ENCODE measurements at regions not wholly inside any gene's neighbourhood (a gene's known extent, or its start where the extent isn't known, plus 50 kb on each side); places are given as distances from the start of the nearest gene placed in this dataset.

GRCh38 chr2:136647039-136647438 lies 118.3 kb upstream of the THSD7B start:
- Mint-ChIP-seq H3K9me3 (no peaks in the 10 kb centered on the region), H3K27ac (no peak overlapping the region), H3K4me3 (no peak overlapping the region), H3K4me1 (ENCODE audit: low read depth) (no peaks in the 10 kb centered on the region), H3K27me3 (ENCODE audit: insufficient read depth) (peaks cover 8% of the 10 kb centered on the region), H3K36me3 (ENCODE audit: low read depth) (no peaks in the 10 kb centered on the region)
- intact Hi-C loops (cut with micrococcal nuclease): no loop called here
- DNase-seq (ENCODE audit: low spot score): no peak

- intact Hi-C loops (cut with micrococcal nuclease): no loop called here
- Mint-ChIP-seq H3K9me3 (no peaks in the 10 kb centered on the region), H3K27me3 (ENCODE audit: insufficient read depth) (peaks cover 3% of the 10 kb centered on the region), H3K27ac (no peak overlapping the region), H3K4me3 (no peak overlapping the region), H3K36me3 (ENCODE audit: low read depth) (no peaks in the 10 kb centered on the region), H3K4me1 (ENCODE audit: low read depth) (no peaks in the 10 kb centered on the region)
- no peak for DNase-seq (ENCODE audit: low spot score)
Measured at GRCh38 chr2:136645236-136645828, 120.0 kb upstream of the THSD7B start.

- H3K9me3 Mint-ChIP-seq: no peaks in the 10 kb centered on the region
- H3K4me1 Mint-ChIP-seq (ENCODE audit: low read depth): no peaks in the 10 kb centered on the region
- intact Hi-C loops (cut with micrococcal nuclease): no loop called here
- no peak overlapping the region for H3K27ac Mint-ChIP-seq
- no peak overlapping the region for H3K4me3 Mint-ChIP-seq
- DNase-seq (ENCODE audit: low spot score): no peak
- peaks cover 6% of the 10 kb centered on the region for H3K27me3 Mint-ChIP-seq (ENCODE audit: insufficient read depth)
- no peaks in the 10 kb centered on the region for H3K36me3 Mint-ChIP-seq (ENCODE audit: low read depth)
Measured at GRCh38 chr2:136639651-136640050, 125.7 kb upstream of the THSD7B start.

- Mint-ChIP-seq H3K27me3 (ENCODE audit: insufficient read depth) (peaks cover 3% of the 10 kb centered on the region), H3K4me1 (ENCODE audit: low read depth) (no peaks in the 10 kb centered on the region), H3K9me3 (no peaks in the 10 kb centered on the region), H3K4me3 (no peak overlapping the region), H3K27ac (no peak overlapping the region), H3K36me3 (ENCODE audit: low read depth) (no peaks in the 10 kb centered on the region)
- intact Hi-C loops (cut with micrococcal nuclease): no loop called here
- DNase-seq (ENCODE audit: low spot score): no peak
Measured at GRCh38 chr2:136638193-136638592, 127.2 kb upstream of the THSD7B start.

- Mint-ChIP-seq H3K9me3 (no peaks in the 10 kb centered on the region), H3K4me3 (no peak overlapping the region), H3K27ac (no peak overlapping the region), H3K4me1 (ENCODE audit: low read depth) (no peaks in the 10 kb centered on the region), H3K27me3 (ENCODE audit: insufficient read depth) (peaks cover 3% of the 10 kb centered on the region), H3K36me3 (ENCODE audit: low read depth) (no peaks in the 10 kb centered on the region)
- intact Hi-C loops (cut with micrococcal nuclease): no loop called here
- DNase-seq (ENCODE audit: low spot score): no peak
Measured at GRCh38 chr2:136637402-136637801, 127.9 kb upstream of the THSD7B start.

GRCh38 chr2:136628490-136628889 lies 136.9 kb upstream of the THSD7B start:
- intact Hi-C loops (cut with micrococcal nuclease): no loop called here
- no peak for DNase-seq (ENCODE audit: low spot score)
- Mint-ChIP-seq H3K4me1 (ENCODE audit: low read depth) (no peaks in the 10 kb centered on the region), H3K4me3 (no peak overlapping the region), H3K9me3 (no peaks in the 10 kb centered on the region), H3K36me3 (ENCODE audit: low read depth) (no peaks in the 10 kb centered on the region), H3K27me3 (ENCODE audit: insufficient read depth) (peaks cover 7% of the 10 kb centered on the region), H3K27ac (no peak overlapping the region)

- H3K9me3 Mint-ChIP-seq: no peaks in the 10 kb centered on the region
- no peaks in the 10 kb centered on the region for H3K36me3 Mint-ChIP-seq (ENCODE audit: low read depth)
- intact Hi-C loops (cut with micrococcal nuclease): no loop called here
- DNase-seq (ENCODE audit: low spot score): no peak
- H3K4me1 Mint-ChIP-seq (ENCODE audit: low read depth): no peaks in the 10 kb centered on the region
- no peak overlapping the region for H3K4me3 Mint-ChIP-seq
- H3K27ac Mint-ChIP-seq: no peak overlapping the region
- peaks cover 1% of the 10 kb centered on the region for H3K27me3 Mint-ChIP-seq (ENCODE audit: insufficient read depth)
Measured at GRCh38 chr2:136613096-136613495, 152.2 kb upstream of the THSD7B start.

- no peak overlapping the region for H3K4me3 Mint-ChIP-seq
- peaks cover 1% of the 10 kb centered on the region for H3K27me3 Mint-ChIP-seq (ENCODE audit: insufficient read depth)
- H3K27ac Mint-ChIP-seq: no peak overlapping the region
- DNase-seq (ENCODE audit: low spot score): no peak
- H3K9me3 Mint-ChIP-seq: no peaks in the 10 kb centered on the region
- intact Hi-C loops (cut with micrococcal nuclease): no loop called here
- no peaks in the 10 kb centered on the region for H3K36me3 Mint-ChIP-seq (ENCODE audit: low read depth)
- no peaks in the 10 kb centered on the region for H3K4me1 Mint-ChIP-seq (ENCODE audit: low read depth)
Measured at GRCh38 chr2:136612079-136612478, 153.3 kb upstream of the THSD7B start.

- Mint-ChIP-seq H3K4me1 (ENCODE audit: low read depth) (no peaks in the 10 kb centered on the region), H3K4me3 (no peak overlapping the region), H3K27ac (no peak overlapping the region), H3K9me3 (no peaks in the 10 kb centered on the region), H3K27me3 (ENCODE audit: insufficient read depth) (peaks cover 1% of the 10 kb centered on the region), H3K36me3 (ENCODE audit: low read depth) (no peaks in the 10 kb centered on the region)
- no peak for DNase-seq (ENCODE audit: low spot score)
- intact Hi-C loops (cut with micrococcal nuclease): no loop called here
Measured at GRCh38 chr2:136611451-136611850, 153.9 kb upstream of the THSD7B start.

- intact Hi-C loops (cut with micrococcal nuclease): loop anchor here (1.0 kb wide), 1 partner anchor 55 kb away; no protein-coding TSS in a partner anchor
- no peaks in the 10 kb centered on the region for H3K36me3 Mint-ChIP-seq (ENCODE audit: low read depth)
- H3K27ac Mint-ChIP-seq: no peak overlapping the region
- H3K27me3 Mint-ChIP-seq (ENCODE audit: insufficient read depth): no peaks in the 10 kb centered on the region
- DNase-seq (ENCODE audit: low spot score): peak; percentile 1
- H3K4me3 Mint-ChIP-seq: no peak overlapping the region
- no peaks in the 10 kb centered on the region for H3K4me1 Mint-ChIP-seq (ENCODE audit: low read depth)
- no peaks in the 10 kb centered on the region for H3K9me3 Mint-ChIP-seq
Measured at GRCh38 chr2:136582628-136583205, 182.6 kb upstream of the THSD7B start.

- Mint-ChIP-seq H3K27me3 (ENCODE audit: insufficient read depth) (peaks cover 3% of the 10 kb centered on the region), H3K36me3 (ENCODE audit: low read depth) (no peaks in the 10 kb centered on the region), H3K27ac (no peak overlapping the region), H3K4me1 (ENCODE audit: low read depth) (no peaks in the 10 kb centered on the region), H3K9me3 (no peaks in the 10 kb centered on the region), H3K4me3 (no peak overlapping the region)
- intact Hi-C loops (cut with micrococcal nuclease): no loop called here
- no peak for DNase-seq (ENCODE audit: low spot score)
Measured at GRCh38 chr2:136572335-136572734, 193.0 kb upstream of the THSD7B start.

GRCh38 chr2:136557203-136557602 lies 208.1 kb upstream of the THSD7B start:
- Mint-ChIP-seq H3K36me3 (ENCODE audit: low read depth) (no peaks in the 10 kb centered on the region), H3K9me3 (no peaks in the 10 kb centered on the region), H3K27me3 (ENCODE audit: insufficient read depth) (peaks cover 6% of the 10 kb centered on the region), H3K4me1 (ENCODE audit: low read depth) (no peaks in the 10 kb centered on the region), H3K27ac (no peak overlapping the region), H3K4me3 (no peak overlapping the region)
- DNase-seq (ENCODE audit: low spot score): no peak
- intact Hi-C loops (cut with micrococcal nuclease): no loop called here

GRCh38 chr2:136550181-136550580 lies 215.2 kb upstream of the THSD7B start:
- Mint-ChIP-seq H3K4me1 (ENCODE audit: low read depth) (no peaks in the 10 kb centered on the region), H3K36me3 (ENCODE audit: low read depth) (no peaks in the 10 kb centered on the region), H3K9me3 (no peaks in the 10 kb centered on the region), H3K27me3 (ENCODE audit: insufficient read depth) (peaks cover 3% of the 10 kb centered on the region), H3K27ac (no peak overlapping the region), H3K4me3 (no peak overlapping the region)
- intact Hi-C loops (cut with micrococcal nuclease): no loop called here
- no peak for DNase-seq (ENCODE audit: low spot score)

- Mint-ChIP-seq H3K4me1 (ENCODE audit: low read depth) (no peaks in the 10 kb centered on the region), H3K36me3 (ENCODE audit: low read depth) (no peaks in the 10 kb centered on the region), H3K4me3 (no peak overlapping the region), H3K27me3 (ENCODE audit: insufficient read depth) (peaks cover 2% of the 10 kb centered on the region), H3K9me3 (no peaks in the 10 kb centered on the region), H3K27ac (no peak overlapping the region)
- no peak for DNase-seq (ENCODE audit: low spot score)
- intact Hi-C loops (cut with micrococcal nuclease): no loop called here
Measured at GRCh38 chr2:136539355-136539754, 226.0 kb upstream of the THSD7B start.

Data from activated T-helper 1 cell treated with anti-CD3 and anti-CD28 coated beads, Interleukin-12 subunit alpha, Interleukin-12 subunit beta, Interleukin-2, Interleukin-4 antibody, amounts not matched to agents 30 ng/mL and 10 ng/mL and 1 ng/mL, durations not matched to agents 14 hours and 24 hours and 36 hours (primary cell).